MM.1S (cell line): ENCODE measurements at regions not wholly inside any gene's neighbourhood (a gene's known extent, or its start where the extent isn't known, plus 50 kb on each side); places are given as distances from the start of the nearest gene placed in this dataset.

Experiments used
- DNase-seq: peaks from one replicate; pipeline ENCODE4 v3.0.0-alpha.2; 2015
- H2AFZ ChIP-seq: fragments of 300-600 bp; sonication (generic); 2 replicates; pipeline ENCODE4 v1.6.0; 2016; ENCODE audit warnings: antibody characterized with exemption, low read length
- H3F3A ChIP-seq: fragments of 300-600 bp; sonication (generic); 2 replicates; pipeline ENCODE4 v1.6.1; 2016; ENCODE audit warnings: mild to moderate bottlenecking, antibody characterized with exemption, low read length, moderate library complexity, mixed read lengths; ENCODE audit not compliant: insufficient read depth
- H3K27ac ChIP-seq: fragments of 300-600 bp; sonication (generic); 2 replicates; pipeline ENCODE4 v1.5.1; 2016; ENCODE audit warnings: mild to moderate bottlenecking, low read length
- H3K27me3 ChIP-seq: fragments of 300-600 bp; sonication (generic); replicated peaks from 2 replicates; pipeline ENCODE4 v1.6.0; 2016; ENCODE audit warnings: low read length; ENCODE audit not compliant: insufficient read depth
- H3K36me3 ChIP-seq: fragments of 300-600 bp; sonication (generic); replicated peaks from 2 replicates; pipeline ENCODE4 v1.6.1; 2016; ENCODE audit warnings: mild to moderate bottlenecking, low read length, mixed read lengths; ENCODE audit not compliant: insufficient read depth
- H3K4me1 ChIP-seq: fragments of 300-600 bp; sonication (generic); 2 replicates; pipeline ENCODE4 v1.6.1; 2016; ENCODE audit warnings: low read length, mixed read lengths
- H3K4me2 ChIP-seq: fragments of 300-600 bp; sonication (generic); 2 replicates; pipeline ENCODE4 v1.6.0; 2016; ENCODE audit warnings: low read depth, low read length
- H3K4me3 ChIP-seq: fragments of 300-600 bp; sonication (generic); 2 replicates; pipeline ENCODE4 v1.5.1; 2016; ENCODE audit warnings: low read length, mixed read lengths
- H3K79me2 ChIP-seq: fragments of 300-600 bp; sonication (generic); 2 replicates; pipeline ENCODE4 v1.6.1; 2016; ENCODE audit warnings: mixed run types, low read length, mixed read lengths
- H3K9ac ChIP-seq: fragments of 300-600 bp; sonication (generic); 2 replicates; pipeline ENCODE4 v1.6.1; 2016; ENCODE audit warnings: low read length, mixed read lengths
- H3K9me2 ChIP-seq: fragments of 300-600 bp; sonication (generic); replicated peaks from 2 replicates; pipeline ENCODE4 v1.6.1; 2016; ENCODE audit warnings: mild to moderate bottlenecking, low read length, mixed read lengths; ENCODE audit not compliant: insufficient read depth
- H3K9me3 ChIP-seq: fragments of 300-600 bp; sonication (generic); replicated peaks from 2 replicates; pipeline ENCODE4 v1.6.1; 2016; ENCODE audit warnings: mild to moderate bottlenecking, low read length, mixed read lengths; ENCODE audit not compliant: insufficient read depth
- H4K20me1 ChIP-seq: fragments of 300-600 bp; sonication (generic); 2 replicates; pipeline ENCODE4 v1.6.1; 2016; ENCODE audit warnings: mild to moderate bottlenecking, low read length, moderate library complexity, mixed read lengths; ENCODE audit not compliant: insufficient read depth
- EZH2 ChIP-seq: fragments of 300-600 bp; sonication (generic); optimal IDR thresholded peaks from 2 replicates; pipeline ENCODE3; 2017; ENCODE audit warnings: low read depth, mild to moderate bottlenecking, antibody characterized with exemption, low read length, mixed read lengths
- EZH2phosphoT487 ChIP-seq: fragments of 300-600 bp; sonication (generic); IDR thresholded peaks from 2 replicates; pipeline ENCODE4 v1.6.1; 2018; ENCODE audit warnings: antibody characterized with exemption, low read length
- TF ChIP-seq, protein P1 (sequence below): fragments of 300-600 bp; sonication (generic); IDR thresholded peaks from 2 replicates; pipeline ENCODE4 v1.5.1; 2016; ENCODE audit warnings: antibody characterized with exemption, low read length, mixed read lengths

DNA sequence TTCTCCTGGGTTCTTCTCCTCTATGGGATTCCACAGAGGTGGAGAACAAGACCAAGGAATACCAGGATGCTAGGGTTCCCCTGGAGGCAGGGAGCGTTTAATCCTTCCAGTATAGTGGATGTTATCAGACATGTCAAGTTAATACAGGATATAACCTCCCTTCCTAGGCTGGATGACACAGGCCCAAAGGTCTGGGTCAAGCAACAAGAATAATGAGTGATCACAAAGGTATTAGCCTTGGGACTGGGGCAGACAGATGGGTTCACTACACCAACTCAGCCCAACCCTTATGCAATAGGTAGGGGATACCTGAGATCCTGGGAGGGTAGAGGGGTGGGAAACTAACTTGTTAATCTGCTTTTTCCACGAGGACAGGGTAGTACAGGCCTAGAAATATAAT is 690.3 kb downstream of the HTR1B start:
- Histone ChIP-seq H3K27me3 (no peaks in the 10 kb centered on the region), H3K9me2 (no peaks in the 10 kb centered on the region), H3K4me2 (no peak overlapping the region), H3K27ac (no peak overlapping the region), H3K9ac (no peak overlapping the region), H3K79me2 (no peaks in the 10 kb centered on the region), H3K36me3 (no peaks in the 10 kb centered on the region), H3K4me1 (no peaks in the 10 kb centered on the region), H2AFZ (no peak overlapping the region), H3K4me3 (no peak overlapping the region), H3F3A (no peaks in the 10 kb centered on the region), H4K20me1 (no peaks in the 10 kb centered on the region), H3K9me3 (no peaks in the 10 kb centered on the region)
- DNase-seq = no peak
- TF ChIP-seq EZH2 (no peak), EZH2phosphoT487 (no peak)
- TF ChIP-seq, protein P1, sequence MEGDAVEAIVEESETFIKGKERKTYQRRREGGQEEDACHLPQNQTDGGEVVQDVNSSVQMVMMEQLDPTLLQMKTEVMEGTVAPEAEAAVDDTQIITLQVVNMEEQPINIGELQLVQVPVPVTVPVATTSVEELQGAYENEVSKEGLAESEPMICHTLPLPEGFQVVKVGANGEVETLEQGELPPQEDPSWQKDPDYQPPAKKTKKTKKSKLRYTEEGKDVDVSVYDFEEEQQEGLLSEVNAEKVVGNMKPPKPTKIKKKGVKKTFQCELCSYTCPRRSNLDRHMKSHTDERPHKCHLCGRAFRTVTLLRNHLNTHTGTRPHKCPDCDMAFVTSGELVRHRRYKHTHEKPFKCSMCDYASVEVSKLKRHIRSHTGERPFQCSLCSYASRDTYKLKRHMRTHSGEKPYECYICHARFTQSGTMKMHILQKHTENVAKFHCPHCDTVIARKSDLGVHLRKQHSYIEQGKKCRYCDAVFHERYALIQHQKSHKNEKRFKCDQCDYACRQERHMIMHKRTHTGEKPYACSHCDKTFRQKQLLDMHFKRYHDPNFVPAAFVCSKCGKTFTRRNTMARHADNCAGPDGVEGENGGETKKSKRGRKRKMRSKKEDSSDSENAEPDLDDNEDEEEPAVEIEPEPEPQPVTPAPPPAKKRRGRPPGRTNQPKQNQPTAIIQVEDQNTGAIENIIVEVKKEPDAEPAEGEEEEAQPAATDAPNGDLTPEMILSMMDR = no peak

DNA sequence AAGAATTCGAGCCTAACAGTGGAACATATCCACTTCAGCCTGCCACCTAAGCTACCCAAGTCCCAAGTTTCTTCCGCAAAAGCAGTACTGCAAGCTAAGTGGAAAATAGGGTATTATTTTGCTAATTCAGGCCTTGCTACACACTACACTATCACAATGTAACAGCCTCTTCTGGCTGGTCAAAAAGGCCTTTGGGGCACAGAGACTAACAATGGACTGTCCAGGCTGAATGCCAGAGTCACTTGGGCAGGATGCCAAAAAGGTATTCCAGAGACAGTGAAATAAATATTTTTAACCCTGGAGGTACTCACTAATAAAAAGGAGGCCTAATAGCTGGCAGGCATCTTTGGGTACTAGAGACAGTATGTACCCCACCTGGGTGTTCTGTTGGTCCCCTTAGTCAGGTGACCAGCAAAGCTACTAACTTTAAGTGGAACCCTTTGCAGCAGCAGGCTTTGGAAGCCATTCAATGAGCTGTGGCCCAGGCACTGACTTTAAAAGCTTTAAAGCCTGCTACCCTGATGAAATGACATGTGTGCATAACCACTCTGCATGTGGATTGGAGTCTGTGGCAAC is 692.1 kb downstream of the HTR1B start:
- Histone ChIP-seq H3K4me3 (no peak overlapping the region), H3K9me3 (no peaks in the 10 kb centered on the region), H3K27ac (no peak overlapping the region), H3F3A (no peaks in the 10 kb centered on the region), H3K27me3 (no peaks in the 10 kb centered on the region), H3K79me2 (no peaks in the 10 kb centered on the region), H3K9me2 (no peaks in the 10 kb centered on the region), H3K36me3 (no peaks in the 10 kb centered on the region), H3K4me1 (no peaks in the 10 kb centered on the region), H4K20me1 (no peaks in the 10 kb centered on the region), H3K4me2 (no peak overlapping the region), H2AFZ (no peak overlapping the region), H3K9ac (no peak overlapping the region)
- no peak for TF ChIP-seq EZH2
- no peak for TF ChIP-seq EZH2phosphoT487
- TF ChIP-seq, protein P1 = no peak
- no peak for DNase-seq

DNA sequence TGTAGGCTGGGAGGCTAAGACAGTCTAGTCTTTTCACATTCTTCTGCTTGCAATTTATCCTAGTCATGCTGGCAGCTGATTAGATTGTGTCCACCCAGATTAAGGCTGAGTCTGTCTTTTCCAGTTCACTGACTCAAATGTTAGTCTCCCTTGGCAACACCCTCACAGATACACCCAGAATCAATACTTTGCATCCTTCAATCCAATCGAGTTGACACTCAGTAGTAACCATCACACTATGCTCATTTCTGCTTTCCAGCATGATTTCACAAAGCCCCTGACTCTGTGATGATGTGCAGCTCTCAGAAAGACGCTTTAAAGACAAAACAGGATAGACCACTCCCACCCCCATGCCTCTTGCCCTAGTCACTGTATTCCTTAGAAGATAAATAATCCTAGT is 693.0 kb downstream of the HTR1B start:
- no peak for DNase-seq
- Histone ChIP-seq H3K9me2 (no peaks in the 10 kb centered on the region), H3K9ac (no peak overlapping the region), H3K4me2 (no peak overlapping the region), H3K4me3 (no peak overlapping the region), H3K9me3 (no peaks in the 10 kb centered on the region), H3K36me3 (no peaks in the 10 kb centered on the region), H3K27ac (no peak overlapping the region), H3F3A (no peaks in the 10 kb centered on the region), H3K27me3 (no peaks in the 10 kb centered on the region), H3K79me2 (no peaks in the 10 kb centered on the region), H4K20me1 (no peaks in the 10 kb centered on the region), H2AFZ (no peak overlapping the region), H3K4me1 (no peaks in the 10 kb centered on the region)
- TF ChIP-seq EZH2 (no peak), EZH2phosphoT487 (no peak)
- TF ChIP-seq, protein P1 = no peak
